ENCODE measurements at regions not wholly inside any gene's neighbourhood (a gene's known extent, or its start where the extent isn't known, plus 50 kb on each side); places are given as distances from the start of the nearest gene placed in this dataset.
"Not testable (repeated sequence)": the region's sequence is repeated elsewhere in the genome, so short reads cannot be mapped to it uniquely, and the experiment has no call there.

DNA sequence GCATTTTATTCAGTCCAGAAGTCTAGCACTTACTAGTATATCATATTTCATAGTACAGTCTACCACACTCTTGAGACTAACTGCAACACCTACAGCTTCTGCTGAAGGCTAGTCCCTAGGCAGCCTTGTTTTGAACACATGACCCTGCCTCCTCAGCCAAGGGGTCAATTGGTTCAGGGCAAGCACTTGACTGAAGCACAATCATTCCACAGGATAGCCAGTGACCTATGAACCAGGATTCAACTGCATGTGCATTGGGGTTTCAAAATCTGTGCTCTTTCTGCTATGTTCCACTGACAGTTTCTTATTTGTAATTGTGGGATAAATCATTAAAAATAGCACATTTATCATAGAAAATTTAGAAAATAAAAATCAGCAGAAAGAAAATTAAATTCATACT, 186.8 kb downstream of the TMEM161B start:
- Mint-ChIP-seq H3K9me3 (peaks cover 5% of the 10 kb centered on the region), H3K27me3 (ENCODE audit: low read depth) (no peaks in the 10 kb centered on the region), H3K36me3 (ENCODE audit: low read depth) (no peaks in the 10 kb centered on the region), H3K27ac (no peak overlapping the region), H3K4me3 (ENCODE audit: low read depth) (no peak overlapping the region), H3K4me1 (ENCODE audit: low read depth) (no peaks in the 10 kb centered on the region)
- intact Hi-C loops (cut with micrococcal nuclease), result no loop called here
- no peak for DNase-seq (ENCODE audit: low spot score)

DNA sequence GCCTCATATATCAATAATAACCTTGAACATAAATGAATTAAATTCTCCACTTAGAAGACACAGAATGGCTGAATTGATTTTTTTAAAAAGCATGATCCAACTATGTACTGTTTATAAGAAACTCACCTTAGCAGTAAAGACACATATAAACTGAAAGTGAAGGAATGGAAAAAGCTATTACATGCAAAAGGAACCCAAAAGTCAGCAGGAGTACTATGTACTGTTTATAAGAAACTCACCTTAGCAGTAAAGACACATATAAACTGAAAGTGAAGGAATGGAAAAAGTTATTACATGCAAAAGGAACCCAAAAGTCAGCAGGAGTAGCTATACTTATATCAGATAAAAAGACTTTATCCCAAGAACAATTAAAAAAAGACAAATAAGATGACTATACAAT, 204.8 kb downstream of the TMEM161B start:
- no peak overlapping the region for H3K4me3 Mint-ChIP-seq (ENCODE audit: low read depth)
- H3K36me3 Mint-ChIP-seq (ENCODE audit: low read depth), result no peaks in the 10 kb centered on the region
- intact Hi-C loops (cut with micrococcal nuclease), result no loop called here
- no peak overlapping the region for H3K27ac Mint-ChIP-seq
- no peaks in the 10 kb centered on the region for H3K9me3 Mint-ChIP-seq
- no peaks in the 10 kb centered on the region for H3K4me1 Mint-ChIP-seq (ENCODE audit: low read depth)
- DNase-seq (ENCODE audit: low spot score), result no peak
- no peaks in the 10 kb centered on the region for H3K27me3 Mint-ChIP-seq (ENCODE audit: low read depth)

DNA sequence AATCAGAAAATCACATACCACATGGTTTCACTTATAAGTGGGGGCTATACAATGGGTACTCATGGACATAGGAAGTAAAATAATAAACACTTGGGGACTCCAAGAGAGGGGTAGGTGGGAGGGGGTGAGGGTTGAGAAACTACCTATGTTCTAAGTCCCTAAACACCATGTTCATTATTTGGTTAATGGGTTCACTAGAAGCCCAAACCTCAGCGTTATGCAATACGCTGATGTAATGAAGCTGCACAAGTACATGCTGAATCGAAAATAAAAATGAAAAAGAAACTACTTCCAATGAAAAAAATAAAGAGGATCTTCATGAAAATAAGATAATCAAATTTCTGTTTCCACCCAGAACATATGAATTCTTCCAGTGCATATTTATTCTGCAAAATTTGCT, 208.5 kb downstream of the TMEM161B start:
- Mint-ChIP-seq H3K27me3 (ENCODE audit: low read depth) (no peaks in the 10 kb centered on the region), H3K27ac (no peak overlapping the region), H3K9me3 (no peaks in the 10 kb centered on the region), H3K36me3 (ENCODE audit: low read depth) (no peaks in the 10 kb centered on the region), H3K4me1 (ENCODE audit: low read depth) (no peaks in the 10 kb centered on the region), H3K4me3 (ENCODE audit: low read depth) (no peak overlapping the region)
- intact Hi-C loops (cut with micrococcal nuclease), result no loop called here
- no peak for DNase-seq (ENCODE audit: low spot score)

DNA sequence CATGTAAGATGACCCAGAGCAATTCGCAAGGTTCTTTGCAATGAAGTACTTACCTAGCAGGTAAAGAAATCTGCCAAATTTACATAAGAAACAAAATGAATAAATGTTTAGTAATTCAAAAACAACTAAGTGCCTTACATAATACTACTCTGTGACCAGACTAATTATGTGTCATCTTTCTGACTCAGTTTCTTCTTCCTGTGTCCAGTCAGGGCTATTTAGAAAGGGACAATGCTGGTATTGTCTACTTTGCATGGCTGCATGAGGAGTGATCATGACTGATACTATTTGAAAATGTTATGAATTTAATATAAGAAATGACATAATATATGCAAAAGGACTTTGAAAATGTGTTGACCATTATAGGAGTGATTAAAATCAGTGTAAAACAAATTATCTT, 210.0 kb downstream of the TMEM161B start:
- H3K9me3 Mint-ChIP-seq, result no peaks in the 10 kb centered on the region
- no peaks in the 10 kb centered on the region for H3K4me1 Mint-ChIP-seq (ENCODE audit: low read depth)
- H3K4me3 Mint-ChIP-seq (ENCODE audit: low read depth), result no peak overlapping the region
- no peaks in the 10 kb centered on the region for H3K36me3 Mint-ChIP-seq (ENCODE audit: low read depth)
- DNase-seq (ENCODE audit: low spot score), result no peak
- no peak overlapping the region for H3K27ac Mint-ChIP-seq
- intact Hi-C loops (cut with micrococcal nuclease), result no loop called here
- no peaks in the 10 kb centered on the region for H3K27me3 Mint-ChIP-seq (ENCODE audit: low read depth)

DNA sequence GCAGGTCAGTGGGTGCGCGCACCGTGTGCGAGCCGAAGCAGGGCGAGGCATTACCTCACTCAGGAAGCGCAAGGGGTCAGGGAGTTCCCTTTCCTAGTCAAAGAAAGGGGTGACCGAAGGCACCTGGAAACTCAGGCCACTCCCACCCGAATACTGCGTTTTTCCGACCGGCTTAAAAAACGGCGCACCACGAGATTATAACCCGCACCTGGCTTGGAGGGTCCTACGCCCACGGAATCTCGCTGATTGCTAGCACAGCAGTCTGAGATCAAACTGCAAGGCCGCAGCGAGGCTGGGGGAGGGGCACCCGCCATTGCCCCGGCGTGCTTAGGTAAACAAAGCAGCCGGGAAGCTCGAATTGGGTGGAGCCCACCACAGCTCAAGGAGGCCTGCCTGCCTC, 216.2 kb downstream of the TMEM161B start:
- H3K4me1 Mint-ChIP-seq (ENCODE audit: low read depth); H3K27me3 Mint-ChIP-seq (ENCODE audit: low read depth); DNase-seq (ENCODE audit: low spot score); H3K36me3 Mint-ChIP-seq (ENCODE audit: low read depth); H3K4me3 Mint-ChIP-seq (ENCODE audit: low read depth); H3K27ac Mint-ChIP-seq; intact Hi-C loops (cut with micrococcal nuclease); H3K9me3 Mint-ChIP-seq: not testable (repeated sequence)

DNA sequence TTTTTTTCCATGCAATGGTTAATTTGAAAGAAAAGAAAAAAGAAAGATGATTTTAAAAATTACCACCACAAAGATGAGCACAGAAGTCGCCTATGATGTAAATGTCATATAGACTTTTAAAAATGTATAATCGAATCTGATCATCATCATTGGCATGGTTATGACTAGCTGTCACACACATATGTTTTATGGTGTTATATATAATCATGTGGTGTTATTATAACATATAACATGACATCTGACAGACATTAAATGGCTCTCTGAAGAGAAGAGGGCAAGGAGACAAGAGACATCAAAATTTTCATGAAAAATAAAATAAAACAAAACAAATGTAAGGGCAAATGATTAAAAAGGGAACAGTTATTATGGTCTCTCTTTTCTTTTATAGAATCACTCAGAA, 217.5 kb downstream of the TMEM161B start:
- no peaks in the 10 kb centered on the region for H3K9me3 Mint-ChIP-seq
- H3K36me3 Mint-ChIP-seq (ENCODE audit: low read depth), result no peaks in the 10 kb centered on the region
- H3K27ac Mint-ChIP-seq, result no peak overlapping the region
- no peak for DNase-seq (ENCODE audit: low spot score)
- no peaks in the 10 kb centered on the region for H3K4me1 Mint-ChIP-seq (ENCODE audit: low read depth)
- no peaks in the 10 kb centered on the region for H3K27me3 Mint-ChIP-seq (ENCODE audit: low read depth)
- intact Hi-C loops (cut with micrococcal nuclease), result no loop called here
- H3K4me3 Mint-ChIP-seq (ENCODE audit: low read depth), result no peak overlapping the region

DNA sequence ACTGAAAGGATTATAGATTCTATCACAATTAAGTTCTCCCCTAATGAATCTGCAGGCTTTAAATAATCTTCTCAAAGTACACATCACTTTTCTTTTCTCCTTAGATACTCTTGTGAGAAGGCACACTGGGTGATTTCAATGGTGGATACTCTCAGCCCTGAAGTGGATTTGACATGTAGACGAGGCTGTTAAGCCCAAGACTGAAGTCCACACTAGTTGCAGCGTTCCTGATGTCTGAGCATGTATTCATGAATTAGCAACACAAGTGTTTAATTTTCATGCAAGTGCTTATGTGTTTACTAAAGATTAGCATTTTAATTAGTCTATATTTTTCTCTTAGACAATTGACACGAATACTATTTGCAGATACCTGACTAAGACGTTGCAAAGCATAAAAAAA, 218.9 kb downstream of the TMEM161B start:
- H3K27me3 Mint-ChIP-seq (ENCODE audit: low read depth), result no peaks in the 10 kb centered on the region
- no peak overlapping the region for H3K4me3 Mint-ChIP-seq (ENCODE audit: low read depth)
- no peaks in the 10 kb centered on the region for H3K9me3 Mint-ChIP-seq
- intact Hi-C loops (cut with micrococcal nuclease), result no loop called here
- no peak for DNase-seq (ENCODE audit: low spot score)
- H3K27ac Mint-ChIP-seq, result no peak overlapping the region
- no peaks in the 10 kb centered on the region for H3K36me3 Mint-ChIP-seq (ENCODE audit: low read depth)
- H3K4me1 Mint-ChIP-seq (ENCODE audit: low read depth), result no peaks in the 10 kb centered on the region

DNA sequence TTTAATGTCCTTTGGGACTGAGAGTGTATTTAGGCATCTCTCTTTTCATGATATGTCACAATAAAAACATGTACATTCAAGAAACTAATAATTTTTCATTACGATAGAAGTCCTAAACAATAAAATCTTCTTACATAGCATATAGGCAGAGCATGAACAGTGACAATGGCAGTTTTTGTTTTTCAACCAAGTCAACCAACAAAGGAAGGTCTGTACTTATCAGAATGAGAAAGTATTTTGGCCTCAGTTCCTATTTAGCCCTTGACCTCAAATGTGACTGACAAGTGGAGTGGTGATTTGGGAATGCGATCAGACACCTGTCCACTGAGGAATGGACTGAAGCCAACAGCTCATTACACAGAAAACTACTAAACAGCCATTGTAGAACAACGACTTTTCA, 219.5 kb downstream of the TMEM161B start:
- H3K27ac Mint-ChIP-seq, result no peak overlapping the region

DNA sequence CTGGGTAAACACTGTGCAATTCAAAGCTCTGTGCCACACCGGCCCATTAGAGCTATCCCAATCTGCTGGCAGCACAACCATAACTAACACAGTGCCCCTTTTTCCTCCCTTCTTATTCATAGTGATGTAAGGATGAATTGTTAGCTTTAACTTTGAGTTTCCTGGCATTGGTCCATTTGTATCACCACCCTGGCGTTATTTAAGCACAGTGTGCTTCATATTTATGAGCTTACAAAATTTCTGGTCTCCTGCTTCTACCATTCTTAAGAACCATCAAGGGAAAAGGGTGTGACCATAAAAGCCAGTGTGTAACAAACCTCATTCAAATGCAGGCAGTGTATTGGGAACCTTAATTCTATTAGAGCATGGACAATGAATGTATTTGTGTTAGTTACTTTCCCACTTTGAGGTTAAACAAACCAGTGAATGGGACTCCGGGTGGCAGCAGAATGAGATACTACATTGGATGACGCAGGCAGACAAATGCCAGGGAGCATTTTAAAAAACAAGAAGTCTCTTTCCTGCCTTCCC, 222.6 kb downstream of the TMEM161B start:
- Mint-ChIP-seq H3K36me3 (ENCODE audit: low read depth) (no peaks in the 10 kb centered on the region), H3K4me3 (ENCODE audit: low read depth) (no peak overlapping the region), H3K4me1 (ENCODE audit: low read depth) (no peaks in the 10 kb centered on the region), H3K9me3 (no peaks in the 10 kb centered on the region), H3K27me3 (ENCODE audit: low read depth) (no peaks in the 10 kb centered on the region), H3K27ac (no peak overlapping the region)
- intact Hi-C loops (cut with micrococcal nuclease), result no loop called here
- DNase-seq (ENCODE audit: low spot score), result no peak

More for the DNA sequence above, 219.5 kb downstream of the TMEM161B start:
- no peak overlapping the region for H3K4me3 Mint-ChIP-seq (ENCODE audit: low read depth)
- no peaks in the 10 kb centered on the region for H3K9me3 Mint-ChIP-seq
- intact Hi-C loops (cut with micrococcal nuclease), result no loop called here
- H3K27me3 Mint-ChIP-seq (ENCODE audit: low read depth), result no peaks in the 10 kb centered on the region
- no peaks in the 10 kb centered on the region for H3K4me1 Mint-ChIP-seq (ENCODE audit: low read depth)
- DNase-seq (ENCODE audit: low spot score), result no peak
- no peaks in the 10 kb centered on the region for H3K36me3 Mint-ChIP-seq (ENCODE audit: low read depth)

DNA sequence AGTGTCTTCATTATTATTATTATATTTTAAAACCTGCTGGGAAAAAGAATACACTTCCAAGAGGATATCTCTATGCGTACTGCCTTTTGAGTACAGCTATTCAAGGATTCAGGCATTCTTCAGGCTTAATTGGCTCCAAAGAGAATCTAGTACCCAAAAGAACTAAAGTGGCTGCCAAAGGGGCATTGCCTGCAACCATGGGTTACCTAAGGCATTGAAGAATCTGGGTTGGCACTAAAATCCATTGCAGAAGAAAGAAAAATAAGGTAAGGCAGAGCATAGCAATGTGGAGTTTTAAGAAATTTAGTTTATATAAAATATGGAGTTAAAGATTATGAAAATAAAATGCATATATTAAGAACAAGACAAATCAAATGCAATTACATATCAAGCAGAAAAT, 223.5 kb downstream of the TMEM161B start:
- DNase-seq (ENCODE audit: low spot score), result no peak
- Mint-ChIP-seq H3K4me1 (ENCODE audit: low read depth) (no peaks in the 10 kb centered on the region), H3K36me3 (ENCODE audit: low read depth) (no peaks in the 10 kb centered on the region), H3K27me3 (ENCODE audit: low read depth) (no peaks in the 10 kb centered on the region), H3K4me3 (ENCODE audit: low read depth) (no peak overlapping the region), H3K9me3 (no peaks in the 10 kb centered on the region), H3K27ac (no peak overlapping the region)
- intact Hi-C loops (cut with micrococcal nuclease), result no loop called here

DNA sequence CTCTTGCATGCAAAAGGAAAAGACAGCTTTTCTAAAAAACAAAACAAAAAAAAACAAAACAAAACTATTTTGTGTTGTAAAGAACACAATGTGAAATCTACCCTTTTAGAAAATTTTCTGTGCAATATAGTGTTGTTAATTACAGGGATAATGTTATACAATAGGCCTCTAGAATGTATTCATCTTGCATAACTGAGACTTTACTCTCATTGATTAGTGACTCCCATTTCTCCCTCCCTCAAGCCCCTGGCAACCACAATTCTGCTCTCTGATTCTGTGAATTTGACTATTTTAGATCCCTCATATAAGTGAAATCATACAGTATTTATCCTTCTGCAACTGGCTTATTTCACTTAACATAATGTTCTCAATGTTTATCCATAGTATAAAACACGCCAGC, 234.1 kb downstream of the TMEM161B start:
- DNase-seq (ENCODE audit: low spot score), result no peak
- H3K27ac Mint-ChIP-seq, result no peak overlapping the region
- H3K27me3 Mint-ChIP-seq (ENCODE audit: low read depth), result no peaks in the 10 kb centered on the region
- no peak overlapping the region for H3K4me3 Mint-ChIP-seq (ENCODE audit: low read depth)
- no peaks in the 10 kb centered on the region for H3K4me1 Mint-ChIP-seq (ENCODE audit: low read depth)
- no peaks in the 10 kb centered on the region for H3K9me3 Mint-ChIP-seq
- intact Hi-C loops (cut with micrococcal nuclease), result no loop called here
- H3K36me3 Mint-ChIP-seq (ENCODE audit: low read depth), result no peaks in the 10 kb centered on the region

DNA sequence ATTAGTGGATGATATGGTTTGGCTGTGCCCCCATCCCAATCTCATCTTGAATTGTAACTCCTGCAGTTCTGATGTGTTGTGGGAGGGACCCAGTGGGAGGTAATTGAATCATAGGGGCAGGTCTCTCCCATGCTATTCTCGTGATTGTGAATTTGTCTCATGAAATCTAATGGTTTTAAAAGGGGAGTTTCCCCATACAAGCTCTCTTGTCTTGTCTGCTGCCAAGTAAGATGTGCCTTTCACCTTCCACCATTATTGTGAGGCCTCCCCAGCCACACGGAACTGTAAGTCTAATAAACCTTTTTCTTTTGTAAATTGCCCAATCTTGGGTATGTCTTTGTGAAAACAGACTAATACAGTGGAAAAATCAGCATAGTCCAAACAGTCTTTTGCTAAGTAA, 235.5 kb downstream of the TMEM161B start:
- DNase-seq (ENCODE audit: low spot score), result no peak
- Mint-ChIP-seq H3K27ac (no peak overlapping the region), H3K4me3 (ENCODE audit: low read depth) (no peak overlapping the region), H3K9me3 (no peaks in the 10 kb centered on the region), H3K36me3 (ENCODE audit: low read depth) (no peaks in the 10 kb centered on the region), H3K4me1 (ENCODE audit: low read depth) (no peaks in the 10 kb centered on the region), H3K27me3 (ENCODE audit: low read depth) (no peaks in the 10 kb centered on the region)
- intact Hi-C loops (cut with micrococcal nuclease), result no loop called here

DNA sequence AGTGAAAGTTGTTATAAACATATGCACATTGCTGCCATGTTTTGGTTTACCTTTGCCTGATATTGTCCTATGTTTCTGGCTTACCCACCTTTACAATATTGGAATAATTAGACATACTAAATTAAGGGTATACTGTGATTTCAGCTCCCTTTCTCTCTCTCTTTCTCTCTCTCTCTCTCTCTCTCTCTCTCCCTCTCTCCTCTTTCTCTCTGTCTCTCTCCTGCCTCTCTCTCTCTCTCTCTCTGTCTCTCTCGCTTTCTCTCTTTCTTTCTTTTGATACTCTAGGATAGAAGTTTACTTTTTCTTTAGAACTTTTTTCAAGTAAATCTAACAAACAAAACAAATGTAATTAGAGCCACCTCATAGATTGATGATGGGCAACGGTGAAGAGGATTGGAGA, 239.6 kb downstream of the TMEM161B start:
- Mint-ChIP-seq H3K4me3 (ENCODE audit: low read depth) (no peak overlapping the region), H3K9me3 (no peaks in the 10 kb centered on the region), H3K4me1 (ENCODE audit: low read depth) (no peaks in the 10 kb centered on the region), H3K27me3 (ENCODE audit: low read depth) (no peaks in the 10 kb centered on the region), H3K27ac (no peak overlapping the region), H3K36me3 (ENCODE audit: low read depth) (no peaks in the 10 kb centered on the region)
- no peak for DNase-seq (ENCODE audit: low spot score)
- intact Hi-C loops (cut with micrococcal nuclease), result no loop called here

DNA sequence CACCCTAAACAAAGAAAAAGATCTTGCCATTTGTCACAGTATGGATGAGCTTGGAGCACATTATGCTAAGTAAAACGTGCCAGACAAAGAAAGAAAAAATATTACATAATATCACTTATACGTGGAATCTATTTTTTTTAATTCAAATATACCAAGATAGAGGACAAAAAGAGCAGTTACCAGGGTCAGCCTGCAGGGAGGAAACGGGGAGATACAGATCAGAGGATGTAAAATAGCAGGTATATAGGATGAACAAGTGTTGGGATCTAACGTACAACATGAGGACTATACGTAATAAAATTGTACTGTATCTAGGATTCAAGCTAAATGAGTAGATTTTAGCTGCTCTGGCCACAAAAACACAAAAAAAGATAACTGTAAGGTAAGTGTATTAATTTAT, 247.5 kb downstream of the TMEM161B start:
- no peak for DNase-seq (ENCODE audit: low spot score)
- Mint-ChIP-seq H3K36me3 (ENCODE audit: low read depth) (no peaks in the 10 kb centered on the region), H3K27ac (no peak overlapping the region), H3K4me1 (ENCODE audit: low read depth) (no peaks in the 10 kb centered on the region), H3K4me3 (ENCODE audit: low read depth) (no peak overlapping the region), H3K9me3 (no peaks in the 10 kb centered on the region), H3K27me3 (ENCODE audit: low read depth) (no peaks in the 10 kb centered on the region)
- intact Hi-C loops (cut with micrococcal nuclease), result no loop called here

All from activated T-helper 2 cell treated with anti-CD3 and anti-CD28 coated beads, Interferon-gamma antibody, Interleukin-2, Interleukin-4, amounts not matched to agents 10 μg/mL and 5 μg/mL and 100 μg/mL, durations not matched to agents 14 hours and 24 hours and 36 hours (primary cell).